ENCODE measurements at regions not wholly inside any gene's neighbourhood (a gene's known extent, or its start where the extent isn't known, plus 50 kb on each side); places are given as distances from the start of the nearest gene placed in this dataset.

- TF ChIP-seq EGR1 (IDR thresholded peaks at IDR 0.05) (no peak), USF1 (IDR thresholded peaks at IDR 0.05) (no peak), TCF12 (IDR thresholded peaks at IDR 0.05; ENCODE audit: low read depth) (no peak), FOXM1 (IDR thresholded peaks at IDR 0.05; ENCODE audit: borderline replicate concordance, low read depth) (no peak), YY1 (IDR thresholded peaks at IDR 0.05; ENCODE audit: low read depth) (no peak), TEAD4 (IDR thresholded peaks at IDR 0.05) (no peak), TAF1 (IDR thresholded peaks at IDR 0.05; ENCODE audit: low read depth) (no peak), EP300 (IDR thresholded peaks at IDR 0.05; ENCODE audit: borderline replicate concordance) (no peak), MAX (IDR thresholded peaks at IDR 0.05) (no peak), ZBTB7A (IDR thresholded peaks at IDR 0.05; ENCODE audit: low read depth) (no peak), RAD21 (IDR thresholded peaks at IDR 0.05; ENCODE audit: low read depth) (no peak), NFIC (IDR thresholded peaks at IDR 0.05) (no peak), CREB1 (IDR thresholded peaks at IDR 0.05; ENCODE audit: low read depth) (no peak), REST (IDR thresholded peaks at IDR 0.05; ENCODE audit: low read depth) (no peak), CEBPB (IDR thresholded peaks at IDR 0.05) (no peak)
Observed at GRCh38 chr5:17081142-17081541, 136.3 kb upstream of the BASP1 start.

- TF ChIP-seq ZBTB7A (IDR thresholded peaks at IDR 0.05; ENCODE audit: low read depth) (no peak), EGR1 (IDR thresholded peaks at IDR 0.05) (no peak), REST (IDR thresholded peaks at IDR 0.05; ENCODE audit: low read depth) (no peak), USF1 (IDR thresholded peaks at IDR 0.05) (no peak), CEBPB (IDR thresholded peaks at IDR 0.05) (no peak), FOXM1 (IDR thresholded peaks at IDR 0.05; ENCODE audit: borderline replicate concordance, low read depth) (no peak), YY1 (IDR thresholded peaks at IDR 0.05; ENCODE audit: low read depth) (no peak), TAF1 (IDR thresholded peaks at IDR 0.05; ENCODE audit: low read depth) (no peak), RAD21 (IDR thresholded peaks at IDR 0.05; ENCODE audit: low read depth) (no peak), MAX (IDR thresholded peaks at IDR 0.05) (no peak), TCF12 (IDR thresholded peaks at IDR 0.05; ENCODE audit: low read depth) (no peak), NFIC (IDR thresholded peaks at IDR 0.05) (no peak), CREB1 (IDR thresholded peaks at IDR 0.05; ENCODE audit: low read depth) (no peak)
Observed at GRCh38 chr5:17087035-17087434, 130.4 kb upstream of the BASP1 start.

- TF ChIP-seq ZBTB7A (IDR thresholded peaks at IDR 0.05; ENCODE audit: low read depth), result no peak
- no peak for TF ChIP-seq FOXM1 (IDR thresholded peaks at IDR 0.05; ENCODE audit: borderline replicate concordance, low read depth)
Observed at GRCh38 chr5:17088051-17088450, 129.4 kb upstream of the BASP1 start.

GRCh38 chr5:17089001-17089400, 128.4 kb upstream of the BASP1 start:
- TF ChIP-seq MAX (IDR thresholded peaks at IDR 0.05) (no peak), FOXM1 (IDR thresholded peaks at IDR 0.05; ENCODE audit: borderline replicate concordance, low read depth) (no peak), CEBPB (IDR thresholded peaks at IDR 0.05) (no peak), EGR1 (IDR thresholded peaks at IDR 0.05) (no peak), TEAD4 (IDR thresholded peaks at IDR 0.05) (no peak), REST (IDR thresholded peaks at IDR 0.05; ENCODE audit: low read depth) (no peak), TAF1 (IDR thresholded peaks at IDR 0.05; ENCODE audit: low read depth) (no peak), NFIC (IDR thresholded peaks at IDR 0.05) (no peak), USF1 (IDR thresholded peaks at IDR 0.05) (no peak), CREB1 (IDR thresholded peaks at IDR 0.05; ENCODE audit: low read depth) (no peak), TCF12 (IDR thresholded peaks at IDR 0.05; ENCODE audit: low read depth) (no peak), EP300 (IDR thresholded peaks at IDR 0.05; ENCODE audit: borderline replicate concordance) (no peak), ZBTB7A (IDR thresholded peaks at IDR 0.05; ENCODE audit: low read depth) (no peak), YY1 (IDR thresholded peaks at IDR 0.05; ENCODE audit: low read depth) (no peak), RAD21 (IDR thresholded peaks at IDR 0.05; ENCODE audit: low read depth) (no peak)

Measured in Ishikawa (cell line).